Activated T-cell treated with anti-CD3 and anti-CD28 coated beads, Interleukin-2, amount 50 U/mL, for 24 hours (primary cell): ENCODE measurements at regions not wholly inside any gene's neighbourhood (a gene's known extent, or its start where the extent isn't known, plus 50 kb on each side); places are given as distances from the start of the nearest gene placed in this dataset.

Experiments used
- DNase-seq: peaks from one replicate; pipeline ENCODE4 v3.0.0-alpha.2; 2020
- H3K27ac Mint-ChIP-seq: 2 replicates; pipeline ENCODE4 v1.8.0; 2020; ENCODE audit warnings: mild to moderate bottlenecking, mixed read lengths
- H3K27me3 Mint-ChIP-seq: 2 replicates; pipeline ENCODE4 v1.8.0; 2020; ENCODE audit warnings: mixed read lengths
- H3K36me3 Mint-ChIP-seq: 2 replicates; pipeline ENCODE4 v1.8.0; 2020; ENCODE audit warnings: low read depth, mixed read lengths
- H3K4me1 Mint-ChIP-seq: 2 replicates; pipeline ENCODE4 v1.8.0; 2020; ENCODE audit warnings: low read depth, mixed read lengths
- H3K4me3 Mint-ChIP-seq: 2 replicates; pipeline ENCODE4 v1.8.0; 2020; ENCODE audit warnings: mild to moderate bottlenecking, moderate library complexity, mixed read lengths
- H3K9me3 Mint-ChIP-seq: 2 replicates; pipeline ENCODE4 v1.8.0; 2020; ENCODE audit warnings: mixed read lengths

- peaks cover 67% of the 10 kb centered on the region for H3K27me3 Mint-ChIP-seq
- H3K4me1 Mint-ChIP-seq = peaks cover 13% of the 10 kb centered on the region
- no peaks in the 10 kb centered on the region for H3K36me3 Mint-ChIP-seq
- no peaks in the 10 kb centered on the region for H3K9me3 Mint-ChIP-seq
- H3K27ac Mint-ChIP-seq = no peak overlapping the region
- H3K4me3 Mint-ChIP-seq = no peak overlapping the region
- DNase-seq = no peak
Observed at GRCh38 chr10:33412653-33413361, 78.3 kb upstream of the NRP1 start.

- no peaks in the 10 kb centered on the region for H3K36me3 Mint-ChIP-seq
- H3K4me1 Mint-ChIP-seq = peaks cover 13% of the 10 kb centered on the region
- H3K9me3 Mint-ChIP-seq = no peaks in the 10 kb centered on the region
- peaks cover 67% of the 10 kb centered on the region for H3K27me3 Mint-ChIP-seq
- H3K27ac Mint-ChIP-seq = no peak overlapping the region
- no peak for DNase-seq
- H3K4me3 Mint-ChIP-seq = no peak overlapping the region
Observed at GRCh38 chr10:33412241-33412640, 77.8 kb upstream of the NRP1 start.

GRCh38 chr10:33410860-33411234 is 76.4 kb upstream of the NRP1 start:
- H3K4me3 Mint-ChIP-seq = no peak overlapping the region
- peaks cover 6% of the 10 kb centered on the region for H3K4me1 Mint-ChIP-seq
- H3K27ac Mint-ChIP-seq = no peak overlapping the region
- no peaks in the 10 kb centered on the region for H3K36me3 Mint-ChIP-seq
- H3K9me3 Mint-ChIP-seq = no peaks in the 10 kb centered on the region
- no peak for DNase-seq
- peaks cover 71% of the 10 kb centered on the region for H3K27me3 Mint-ChIP-seq

GRCh38 chr10:33410096-33410859 is 75.8 kb upstream of the NRP1 start:
- no peak overlapping the region for H3K4me3 Mint-ChIP-seq
- DNase-seq = no peak
- H3K27ac Mint-ChIP-seq = no peak overlapping the region
- H3K9me3 Mint-ChIP-seq = no peaks in the 10 kb centered on the region
- peaks cover 6% of the 10 kb centered on the region for H3K4me1 Mint-ChIP-seq
- peaks cover 74% of the 10 kb centered on the region for H3K27me3 Mint-ChIP-seq
- H3K36me3 Mint-ChIP-seq = no peaks in the 10 kb centered on the region

GRCh38 chr10:33406596-33406995 is 72.1 kb upstream of the NRP1 start:
- Mint-ChIP-seq H3K4me1 (no peaks in the 10 kb centered on the region), H3K4me3 (no peak overlapping the region), H3K36me3 (no peaks in the 10 kb centered on the region), H3K9me3 (no peaks in the 10 kb centered on the region), H3K27ac (no peak overlapping the region), H3K27me3 (peaks cover 66% of the 10 kb centered on the region)
- no peak for DNase-seq

- H3K4me3 Mint-ChIP-seq = no peak overlapping the region
- H3K4me1 Mint-ChIP-seq = no peaks in the 10 kb centered on the region
- peaks cover 4% of the 10 kb centered on the region for H3K9me3 Mint-ChIP-seq
- H3K27me3 Mint-ChIP-seq = peaks cover 41% of the 10 kb centered on the region
- H3K27ac Mint-ChIP-seq = no peak overlapping the region
- H3K36me3 Mint-ChIP-seq = no peaks in the 10 kb centered on the region
- DNase-seq = no peak
Observed at GRCh38 chr10:33402220-33403073, 68.0 kb upstream of the NRP1 start.

- Mint-ChIP-seq H3K9me3 (peaks cover 15% of the 10 kb centered on the region), H3K36me3 (no peaks in the 10 kb centered on the region), H3K27ac (no peak overlapping the region), H3K4me1 (no peaks in the 10 kb centered on the region), H3K27me3 (peaks cover 30% of the 10 kb centered on the region), H3K4me3 (no peak overlapping the region)
- no peak for DNase-seq
Observed at GRCh38 chr10:33401300-33401699, 66.8 kb upstream of the NRP1 start.

- Mint-ChIP-seq H3K36me3 (no peaks in the 10 kb centered on the region), H3K27me3 (peaks cover 15% of the 10 kb centered on the region), H3K4me3 (no peak overlapping the region), H3K27ac (no peak overlapping the region), H3K4me1 (no peaks in the 10 kb centered on the region), H3K9me3 (peaks cover 15% of the 10 kb centered on the region)
- DNase-seq = no peak
Observed at GRCh38 chr10:33398796-33399195, 64.3 kb upstream of the NRP1 start.

- DNase-seq = no peak
- H3K9me3 Mint-ChIP-seq = peaks cover 15% of the 10 kb centered on the region
- no peak overlapping the region for H3K27ac Mint-ChIP-seq
- H3K36me3 Mint-ChIP-seq = no peaks in the 10 kb centered on the region
- H3K4me1 Mint-ChIP-seq = no peaks in the 10 kb centered on the region
- H3K4me3 Mint-ChIP-seq = no peak overlapping the region
- H3K27me3 Mint-ChIP-seq = peaks cover 5% of the 10 kb centered on the region
Observed at GRCh38 chr10:33396938-33397337, 62.5 kb upstream of the NRP1 start.

GRCh38 chr10:33396279-33396678 is 61.8 kb upstream of the NRP1 start:
- no peak overlapping the region for H3K4me3 Mint-ChIP-seq
- no peaks in the 10 kb centered on the region for H3K4me1 Mint-ChIP-seq
- H3K9me3 Mint-ChIP-seq = peaks cover 15% of the 10 kb centered on the region
- H3K27ac Mint-ChIP-seq = no peak overlapping the region
- no peak for DNase-seq
- no peaks in the 10 kb centered on the region for H3K36me3 Mint-ChIP-seq
- H3K27me3 Mint-ChIP-seq = peaks cover 6% of the 10 kb centered on the region

- no peak for DNase-seq
- Mint-ChIP-seq H3K9me3 (peaks cover 15% of the 10 kb centered on the region), H3K27ac (no peak overlapping the region), H3K4me3 (no peak overlapping the region), H3K27me3 (peaks cover 11% of the 10 kb centered on the region), H3K4me1 (no peaks in the 10 kb centered on the region), H3K36me3 (no peaks in the 10 kb centered on the region)
Observed at GRCh38 chr10:33395201-33395600, 60.7 kb upstream of the NRP1 start.

GRCh38 chr10:33392706-33393105 is 58.2 kb upstream of the NRP1 start:
- H3K9me3 Mint-ChIP-seq = peaks cover 14% of the 10 kb centered on the region
- no peak overlapping the region for H3K4me3 Mint-ChIP-seq
- H3K36me3 Mint-ChIP-seq = no peaks in the 10 kb centered on the region
- no peak for DNase-seq
- H3K27ac Mint-ChIP-seq = no peak overlapping the region
- H3K27me3 Mint-ChIP-seq = peaks cover 34% of the 10 kb centered on the region
- H3K4me1 Mint-ChIP-seq = no peaks in the 10 kb centered on the region

GRCh38 chr10:33391611-33392465 is 57.4 kb upstream of the NRP1 start:
- Mint-ChIP-seq H3K9me3 (peaks cover 5% of the 10 kb centered on the region), H3K4me1 (no peaks in the 10 kb centered on the region), H3K27me3 (peaks cover 37% of the 10 kb centered on the region), H3K27ac (no peak overlapping the region), H3K4me3 (no peak overlapping the region), H3K36me3 (no peaks in the 10 kb centered on the region)
- no peak for DNase-seq

- peaks cover 46% of the 10 kb centered on the region for H3K27me3 Mint-ChIP-seq
- H3K9me3 Mint-ChIP-seq = no peaks in the 10 kb centered on the region
- no peak overlapping the region for H3K4me3 Mint-ChIP-seq
- DNase-seq = no peak
- no peak overlapping the region for H3K27ac Mint-ChIP-seq
- no peaks in the 10 kb centered on the region for H3K36me3 Mint-ChIP-seq
- H3K4me1 Mint-ChIP-seq = no peaks in the 10 kb centered on the region
Observed at GRCh38 chr10:33390046-33390445, 55.6 kb upstream of the NRP1 start.
